COLO668 (cell line): ENCODE measurements at regions not wholly inside any gene's neighbourhood (a gene's known extent, or its start where the extent isn't known, plus 50 kb on each side); places are given as distances from the start of the nearest gene placed in this dataset.
A peak's percentile ranks its signal among the peaks of the same experiment; 100 is the strongest.

Experiments used
- DNase-seq: peaks from one replicate; lab custom pipeline; 2025; ENCODE audit not compliant: unreplicated experiment; lab: John Stamatoyannopoulos, UW

DNA sequence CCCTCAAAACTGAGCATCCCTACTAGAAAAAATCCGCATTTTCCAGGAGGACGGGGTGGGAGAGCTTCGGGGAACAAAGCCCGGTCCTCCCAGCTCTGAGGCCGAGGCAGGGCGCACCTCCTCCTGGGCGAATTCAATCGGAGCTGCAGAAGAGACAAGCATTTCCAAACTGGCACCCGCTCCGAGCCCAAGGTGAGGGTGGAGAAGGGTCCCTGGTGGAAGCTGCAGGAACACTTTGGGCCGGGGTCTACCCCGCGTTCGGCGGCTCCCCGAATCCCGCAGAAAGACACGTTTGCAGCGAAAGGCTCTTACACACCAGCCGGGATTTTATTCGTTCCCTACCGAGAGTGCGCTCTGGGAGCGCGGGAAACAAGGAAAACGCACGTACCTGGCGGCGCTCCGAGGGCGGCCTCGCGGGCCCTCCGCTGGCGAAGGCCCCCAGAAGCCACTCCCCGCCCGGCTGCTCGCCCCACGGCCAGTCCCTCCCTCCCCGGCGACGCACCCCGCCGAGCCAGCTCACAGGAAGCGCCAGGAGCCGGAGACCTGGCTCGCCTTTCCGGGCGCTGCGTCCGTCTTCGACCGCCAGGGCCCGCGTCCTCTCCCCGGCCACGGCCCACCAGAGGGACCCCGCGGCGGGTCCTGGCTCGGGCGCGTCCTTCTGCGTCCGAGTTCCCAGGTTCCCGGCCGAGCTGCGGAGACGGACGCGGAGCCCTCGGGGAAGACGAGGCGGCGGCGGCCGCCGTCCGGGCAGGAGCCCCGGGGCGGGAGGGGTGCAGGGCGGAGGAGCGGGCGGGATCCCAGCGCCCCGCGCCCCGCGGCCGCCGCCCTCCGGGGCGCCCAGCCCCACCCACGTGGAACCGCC is 49.8 kb upstream of the BAHCC1 start:
- DNase-seq = peak; percentile 90
